Left cardiac atrium (tissue), 4 donors: ENCODE measurements at regions not wholly inside any gene's neighbourhood (a gene's known extent, or its start where the extent isn't known, plus 50 kb on each side); places are given as distances from the start of the nearest gene placed in this dataset.

ENCODE experiments used
- ATAC-seq, 2 donors: fragments of 200-7000 bp; cut with Tn5 transposase; one replicate each; pipeline ENCODE4 v1.9.1; 2020; ENCODE audit warnings: mild to moderate bottlenecking in 2 of 2, moderate library complexity in 2 of 2
- DNase-seq: peaks from one replicate; pipeline ENCODE4 v3.0.0-alpha.2; 2020
- intact Hi-C, 2 donors: fragments of 100-400 bp; cut with DNase I; formaldehyde crosslinking; loops; one replicate each; pipeline versions ENCODE4 v1.14.1 to v1.15.1; 2022 to 2023
- donor health status: DM: no; HTN: yes; CAD: no.
- donor health status: DM: no; HTN: yes; CAD: no; lungs with severe emphysema.
- donor health status: DM: yes; HTN: yes; CAD: no.
- donor health status: Dilated cardiomyopathy.

DNA sequence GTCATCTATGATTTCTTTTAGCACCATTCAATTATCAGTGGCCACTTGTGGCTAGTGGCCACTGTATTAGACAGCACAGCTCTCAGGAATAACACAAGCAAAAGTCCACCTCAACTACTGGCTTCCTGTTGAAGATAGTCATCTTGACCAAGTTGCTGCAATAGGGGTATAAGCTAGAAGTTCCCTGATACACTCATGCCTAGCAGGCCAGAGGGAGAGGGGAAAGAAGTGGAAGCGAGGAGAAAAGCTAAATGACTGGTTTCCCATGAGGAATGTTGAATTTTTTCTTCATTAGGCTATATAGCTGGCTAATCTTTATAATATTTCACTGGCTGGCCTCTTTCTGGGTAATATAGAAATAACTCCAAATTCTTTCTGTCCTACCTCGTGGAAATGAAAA, 327.5 kb upstream of the MEOX2 start:
- DNase-seq (no peak), ATAC-seq (no peak)
- intact Hi-C loops, result no loop called here

DNA sequence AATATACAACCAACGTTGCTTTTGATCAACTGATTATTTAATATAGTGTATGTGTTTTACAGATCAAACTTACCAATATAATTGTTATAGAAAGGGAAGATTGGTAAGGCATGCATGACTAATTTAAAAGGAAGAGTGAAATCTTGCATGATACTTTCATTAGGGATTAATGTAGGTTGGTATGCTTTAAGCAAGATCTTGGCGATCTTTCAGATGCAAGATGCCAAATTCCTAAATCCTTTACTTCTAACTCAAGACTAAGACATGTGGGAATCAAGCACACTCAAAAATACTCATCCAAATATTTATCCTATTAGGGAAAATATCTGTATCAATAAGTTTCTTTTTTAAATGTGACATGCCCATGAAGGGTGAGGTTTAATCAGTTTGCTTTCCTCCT, 321.4 kb upstream of the MEOX2 start:
- intact Hi-C loops, result no loop called here
- no peak for DNase-seq
- no peak for ATAC-seq

DNA sequence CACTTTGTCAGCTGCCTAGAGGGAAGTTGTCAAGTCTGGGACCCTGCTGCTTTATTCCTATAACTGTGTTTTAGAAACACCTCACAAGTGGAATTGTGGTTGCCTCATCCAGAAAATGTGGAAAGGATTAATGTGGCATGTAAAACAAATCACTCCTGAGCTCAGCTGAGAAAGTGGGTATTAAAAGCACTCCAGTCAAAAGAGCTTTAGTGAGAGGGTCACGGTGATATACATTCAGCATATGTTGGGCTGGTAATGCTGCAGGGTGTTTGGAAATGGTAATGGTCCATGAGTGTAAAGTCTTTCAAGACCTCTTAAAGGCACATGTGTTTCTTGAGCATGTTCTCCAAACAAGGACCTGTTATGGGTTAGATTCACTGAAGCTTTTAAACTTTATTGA, 318.2 kb upstream of the MEOX2 start:
- intact Hi-C loops, result no loop called here
- no peak for DNase-seq
- no peak for ATAC-seq

DNA sequence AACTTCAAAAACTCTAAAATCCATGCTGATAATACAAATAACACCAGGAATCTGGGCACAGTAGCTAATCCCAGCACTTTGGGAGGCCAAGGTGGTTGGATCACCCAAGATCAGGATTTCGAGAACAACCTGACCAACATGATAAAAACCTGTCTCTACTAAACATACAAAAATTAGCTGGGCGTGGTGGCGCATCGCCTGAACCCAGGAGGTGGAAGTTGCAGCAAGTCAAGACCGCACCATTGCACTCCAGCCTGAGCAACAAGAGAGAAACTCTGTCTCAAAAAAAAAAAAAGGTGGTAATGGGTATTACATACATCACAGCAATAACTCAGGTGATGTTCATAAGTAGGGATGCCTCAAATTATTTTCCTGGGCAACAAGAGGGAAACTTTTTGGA, 315.0 kb upstream of the MEOX2 start:
- no peak for ATAC-seq
- no peak for DNase-seq
- intact Hi-C loops, result no loop called here

DNA sequence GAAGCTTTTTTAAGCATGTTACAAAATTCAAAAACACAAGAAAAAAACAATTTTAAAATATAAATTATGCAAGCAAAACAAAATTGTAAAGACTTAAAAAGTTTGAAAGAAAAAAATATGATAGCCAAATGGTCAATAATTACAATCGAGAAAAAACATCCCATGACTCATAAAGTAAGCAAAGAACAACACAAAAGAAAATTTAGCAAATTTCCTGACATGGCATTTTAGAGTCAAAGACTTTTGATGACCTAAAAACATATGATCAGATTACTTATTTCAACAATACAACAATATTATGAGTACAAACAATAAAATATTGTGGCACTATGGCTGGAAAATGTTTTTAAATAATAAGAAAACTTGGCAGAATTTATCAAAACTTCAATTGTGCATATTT, 312.1 kb upstream of the MEOX2 start:
- intact Hi-C loops, result no loop called here
- no peak for ATAC-seq
- DNase-seq, result no peak

DNA sequence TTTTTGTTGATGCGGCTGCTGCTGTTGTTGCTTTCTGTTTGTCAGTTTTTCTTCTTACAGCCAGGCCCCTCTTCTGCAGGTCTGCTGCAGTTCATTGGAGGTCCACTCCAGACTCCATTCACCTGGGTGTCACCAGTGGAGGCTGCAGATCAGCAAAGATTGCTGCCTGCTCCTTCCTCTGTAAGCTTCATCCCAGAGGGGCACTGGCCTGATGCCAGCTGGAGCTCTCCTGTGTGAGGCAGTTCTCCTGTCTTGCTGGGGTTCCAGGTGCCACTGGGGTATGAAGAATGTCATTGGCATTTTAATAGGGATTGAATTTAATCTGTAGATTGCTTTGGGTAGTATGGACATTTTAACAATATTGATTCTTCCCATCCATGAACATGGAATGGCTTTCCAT, 308.5 kb upstream of the MEOX2 start:
- ATAC-seq (no peak), DNase-seq (peak; percentile 13)
- intact Hi-C loops, result no loop called here

DNA sequence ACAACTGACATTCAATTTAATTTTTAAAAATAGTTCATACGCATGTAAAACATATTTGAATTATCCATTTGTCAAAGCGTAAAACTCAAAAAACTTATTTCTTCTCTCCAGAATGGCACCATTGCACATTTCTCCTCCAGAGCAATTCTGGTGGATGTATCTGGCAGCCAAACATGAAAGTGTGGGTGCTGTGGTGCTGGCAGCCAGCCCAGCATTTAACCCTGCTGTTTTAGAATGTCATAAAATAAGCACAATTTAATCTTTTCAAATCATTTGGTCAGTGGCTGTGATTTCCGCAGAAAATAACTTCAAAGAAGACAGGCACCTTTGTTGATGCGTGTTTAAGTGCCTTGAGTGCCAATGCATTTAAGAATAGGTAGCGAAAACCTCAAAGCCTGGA, 302.7 kb upstream of the MEOX2 start:
- no peak for ATAC-seq
- intact Hi-C loops, result no loop called here

DNA sequence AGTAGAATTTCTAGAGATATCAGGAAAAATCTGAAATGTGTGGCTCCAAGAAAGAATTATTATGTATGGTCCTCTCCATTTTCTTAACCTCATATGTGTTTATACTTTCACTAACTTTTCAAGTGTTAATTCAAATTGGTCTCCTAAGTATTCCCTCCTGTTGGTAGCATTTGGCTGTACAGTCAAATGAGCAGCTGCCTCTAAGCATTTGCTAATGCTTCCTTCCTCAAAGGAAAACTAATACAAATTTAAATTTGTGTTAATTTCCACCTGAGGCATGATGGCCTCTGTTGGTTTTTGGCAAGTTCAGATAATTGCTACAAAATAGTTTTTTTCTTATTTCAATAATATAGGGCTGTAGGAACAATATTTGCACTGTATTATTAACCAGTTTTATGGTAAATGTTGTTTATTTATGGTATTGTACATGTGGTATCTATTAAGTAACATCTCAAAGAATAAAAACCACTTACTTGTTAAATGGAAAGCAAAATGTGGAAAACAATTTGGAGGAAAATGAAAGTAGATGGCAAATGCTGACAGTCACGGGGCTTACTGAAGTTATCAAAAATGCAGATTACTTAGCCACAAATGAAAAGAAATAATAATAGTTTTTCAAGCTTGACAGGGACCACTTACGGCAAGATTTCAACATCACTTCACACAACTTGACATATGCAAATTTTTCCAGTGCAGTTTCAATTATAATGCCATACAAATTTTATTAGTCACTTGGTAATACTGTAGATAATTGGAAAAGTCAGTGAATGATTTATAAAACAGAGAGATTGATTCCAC, 299.3 kb upstream of the MEOX2 start:
- ATAC-seq (no peak), DNase-seq (no peak)
- intact Hi-C loops, result no loop called here

More for the DNA sequence above, 302.7 kb upstream of the MEOX2 start:
- DNase-seq, result no peak

DNA sequence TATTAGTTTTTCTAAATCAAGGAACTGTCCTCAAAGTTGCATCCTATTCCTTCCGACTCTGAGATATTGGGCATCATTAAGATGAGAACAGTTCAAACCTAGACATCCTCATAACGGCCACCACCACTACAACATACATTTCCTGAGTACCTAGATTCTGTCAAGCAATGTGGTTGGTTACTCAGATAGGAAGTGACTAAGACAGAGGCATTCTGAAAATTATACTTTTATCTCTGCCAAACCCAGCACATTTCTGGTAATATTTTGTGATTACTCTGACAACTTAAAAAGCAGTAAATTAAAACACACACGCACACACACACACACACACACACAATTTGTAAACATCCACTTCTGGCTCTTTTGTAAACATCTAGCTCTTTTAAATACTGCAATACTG, 291.2 kb upstream of the MEOX2 start:
- ATAC-seq (no peak), DNase-seq (no peak)
- intact Hi-C loops, result no loop called here

DNA sequence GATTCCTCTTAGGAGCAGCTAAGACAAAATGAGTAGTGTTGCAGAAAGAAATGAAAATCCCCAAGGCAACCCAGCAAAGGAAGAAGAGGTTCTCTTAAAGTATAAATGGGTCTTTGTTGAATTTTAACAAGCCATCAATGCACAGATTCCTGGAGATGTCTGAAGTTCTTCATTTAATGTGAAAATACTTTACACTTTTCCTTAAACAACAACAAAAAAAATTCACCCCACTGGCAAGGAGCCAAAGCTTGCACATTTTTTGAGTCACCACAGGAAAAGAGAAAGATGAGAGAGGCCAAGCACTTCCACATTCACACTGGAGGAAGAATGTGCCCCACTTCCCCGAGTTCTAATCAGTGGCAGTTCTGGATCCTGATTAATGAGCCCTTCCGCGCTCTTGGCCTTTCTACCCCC, 286.4 kb upstream of the MEOX2 start:
- ATAC-seq, result peak; percentile 44 to 61
- peak; percentile 22 for DNase-seq
- intact Hi-C loops, result no loop called here

DNA sequence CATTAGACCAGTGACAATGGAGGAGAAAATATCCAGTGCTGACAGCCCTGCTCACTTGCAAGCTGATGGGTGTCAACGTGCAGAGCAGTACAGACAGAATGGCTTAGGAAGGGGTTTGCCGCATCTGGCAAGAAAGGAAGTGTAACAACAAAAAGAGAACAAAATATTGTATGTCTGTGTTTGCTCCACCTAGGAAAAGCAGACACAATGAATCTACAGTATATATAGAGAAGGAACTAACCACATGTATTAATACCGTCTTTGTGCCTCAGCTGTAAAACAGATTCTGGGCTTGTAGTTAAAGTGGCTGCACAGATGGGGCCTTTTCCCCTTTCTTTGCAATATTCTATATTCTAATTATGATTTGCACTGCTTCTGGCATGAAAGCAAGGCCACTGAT, 281.1 kb upstream of the MEOX2 start:
- no peak for DNase-seq
- no peak for ATAC-seq
- intact Hi-C loops, result no loop called here

DNA sequence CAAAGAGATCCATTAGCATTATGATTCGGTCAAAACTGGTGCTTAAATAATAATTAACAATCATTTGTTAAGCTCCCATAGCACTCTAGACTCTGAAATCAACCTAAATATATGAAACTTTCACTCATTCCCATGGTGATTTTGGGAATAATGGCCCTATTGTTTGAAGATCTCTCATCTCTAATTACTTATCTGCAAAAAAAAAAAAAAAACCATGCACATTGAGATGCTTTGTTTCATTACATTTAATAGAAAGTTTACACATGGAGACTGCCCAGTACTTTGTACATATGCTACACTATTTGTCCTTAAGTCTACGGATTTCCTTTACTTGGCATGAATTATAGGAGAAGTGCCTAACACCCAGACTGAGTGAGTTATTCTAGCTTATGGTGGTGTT, 280.6 kb upstream of the MEOX2 start:
- no peak for DNase-seq
- intact Hi-C loops, result no loop called here
- ATAC-seq, result no peak

DNA sequence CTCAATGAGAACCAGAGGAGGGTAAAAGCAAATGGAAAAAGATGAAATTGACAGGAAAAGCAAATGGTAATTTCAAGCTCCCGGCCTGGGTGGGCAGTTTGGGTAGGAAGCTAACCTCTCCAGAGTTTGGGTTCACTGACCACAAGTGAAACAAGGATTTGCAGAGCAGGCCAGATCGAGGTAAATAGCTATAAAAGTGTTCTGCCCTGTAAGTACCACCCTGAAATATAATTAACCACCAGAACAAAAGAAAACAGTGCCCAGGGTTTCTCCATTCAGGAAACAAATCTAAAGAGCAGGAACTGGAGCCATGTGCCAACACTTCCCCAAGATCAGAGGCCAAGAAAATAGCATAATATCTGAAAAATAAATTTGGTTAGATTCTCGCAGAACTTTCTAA, 276.7 kb upstream of the MEOX2 start:
- intact Hi-C loops, result no loop called here
- no peak for DNase-seq
- ATAC-seq, result no peak

DNA sequence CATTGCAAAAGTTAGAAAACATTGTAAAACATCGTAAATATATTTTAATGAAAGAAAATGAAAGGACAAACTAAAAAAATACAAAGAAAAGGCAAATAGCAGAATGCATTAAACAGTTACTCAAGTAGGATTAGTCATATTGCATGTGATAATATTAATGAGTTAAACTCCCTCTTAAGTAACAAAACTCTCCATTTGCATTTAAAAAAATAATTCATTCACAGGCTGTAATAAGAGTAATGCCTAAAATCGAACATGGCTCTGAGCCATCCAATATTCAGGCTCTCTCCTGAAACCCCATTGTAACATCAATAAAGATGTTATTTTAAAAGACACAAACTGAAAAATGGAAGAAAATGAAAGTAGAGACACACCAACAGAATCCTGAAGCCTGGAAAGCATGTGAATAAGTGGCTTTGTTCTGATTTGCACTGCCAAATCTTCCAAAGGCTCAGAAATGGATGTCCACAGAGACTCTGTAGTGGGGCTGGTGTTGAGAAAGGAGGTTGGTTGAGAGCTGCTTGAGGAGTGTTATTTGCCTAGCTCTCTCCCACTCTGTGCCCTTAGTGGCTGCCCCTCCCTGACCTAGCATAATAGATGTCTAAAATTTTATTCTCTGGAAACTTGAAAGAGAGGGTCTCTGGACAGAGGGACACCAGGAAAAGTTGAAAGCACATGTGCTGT, 268.3 kb upstream of the MEOX2 start:
- ATAC-seq, result peak in 1 of 2 donors; percentile 27
- intact Hi-C loops, result no loop called here
- no peak for DNase-seq

DNA sequence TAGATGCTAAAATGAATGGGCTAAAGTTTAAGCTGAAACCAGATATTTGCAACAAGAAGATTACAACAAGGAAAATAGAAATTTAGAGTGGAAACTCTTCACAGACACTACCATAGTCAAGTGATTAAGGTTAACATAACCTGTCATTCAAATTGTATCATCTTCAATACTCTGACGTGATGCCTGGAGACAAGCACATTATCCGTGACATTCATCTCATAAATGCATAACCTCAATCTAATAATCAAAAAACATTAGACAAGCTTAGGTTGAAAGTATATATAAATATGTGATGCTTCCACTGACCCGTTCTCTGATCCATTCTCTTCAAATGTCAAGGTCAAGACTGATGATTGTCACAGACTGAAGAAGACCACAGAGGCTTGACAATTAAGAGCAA, 263.8 kb upstream of the MEOX2 start:
- intact Hi-C loops, result no loop called here
- ATAC-seq, result no peak
- no peak for DNase-seq

DNA sequence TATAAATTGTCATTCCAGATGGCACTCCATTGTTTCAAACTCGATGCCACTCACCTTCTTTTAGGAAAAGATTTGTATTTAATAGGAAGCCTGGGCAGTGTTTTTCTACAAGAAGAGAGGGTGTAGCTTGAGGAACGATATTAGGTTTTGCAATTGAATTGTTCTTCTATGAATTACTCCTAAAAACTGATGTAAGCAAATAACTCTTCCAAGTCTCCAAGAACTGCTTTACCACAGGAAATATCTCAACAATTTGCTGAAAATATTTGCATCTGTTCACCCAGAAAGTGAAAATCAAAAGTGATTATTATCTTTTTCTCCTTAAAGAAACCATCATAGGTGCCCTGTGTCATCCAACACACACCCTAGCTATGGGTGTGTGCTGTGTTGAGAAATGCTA, 261.3 kb upstream of the MEOX2 start:
- ATAC-seq (no peak), DNase-seq (no peak)
- intact Hi-C loops, result no loop called here

DNA sequence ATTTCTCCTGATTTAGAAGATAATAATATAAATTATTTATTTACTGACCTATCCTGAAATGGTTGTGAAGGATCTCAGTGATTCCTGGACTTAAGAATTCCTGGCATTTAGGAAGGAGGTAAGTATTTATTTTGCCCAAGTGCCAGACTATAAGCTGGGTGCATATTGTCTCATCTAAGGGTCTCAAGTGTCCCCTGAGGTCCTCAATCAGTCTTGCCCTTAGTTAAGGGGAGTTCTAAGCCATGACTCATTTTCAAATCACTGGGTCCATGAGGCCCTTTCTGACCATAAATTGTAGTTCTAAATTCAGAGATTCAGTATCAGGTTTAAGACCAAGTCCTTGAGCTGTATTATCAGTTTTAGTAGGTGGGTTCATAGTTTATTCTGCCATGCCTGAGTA, 251.6 kb upstream of the MEOX2 start:
- intact Hi-C loops, result no loop called here
- no peak for DNase-seq
- ATAC-seq, result no peak

DNA sequence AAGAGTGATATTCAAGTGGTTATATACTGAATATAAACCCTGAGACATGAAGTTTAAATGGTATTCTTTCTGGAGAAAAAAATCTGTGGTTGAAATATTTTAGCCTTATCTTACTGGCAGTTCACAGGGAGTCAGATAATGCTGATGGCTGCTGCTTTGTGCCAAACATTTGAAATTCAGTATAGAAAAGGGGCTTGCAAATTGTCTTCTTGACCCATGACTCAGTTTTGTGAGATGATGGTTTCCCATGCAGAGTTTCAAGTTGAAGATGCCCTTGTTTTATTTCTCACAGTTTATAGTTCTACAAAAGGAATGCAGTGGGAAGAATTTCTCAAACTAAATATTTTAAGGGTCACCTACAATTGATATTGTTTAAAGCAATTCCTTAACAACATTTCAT, 251.1 kb upstream of the MEOX2 start:
- ATAC-seq, result no peak
- DNase-seq, result no peak
- intact Hi-C loops, result no loop called here

DNA sequence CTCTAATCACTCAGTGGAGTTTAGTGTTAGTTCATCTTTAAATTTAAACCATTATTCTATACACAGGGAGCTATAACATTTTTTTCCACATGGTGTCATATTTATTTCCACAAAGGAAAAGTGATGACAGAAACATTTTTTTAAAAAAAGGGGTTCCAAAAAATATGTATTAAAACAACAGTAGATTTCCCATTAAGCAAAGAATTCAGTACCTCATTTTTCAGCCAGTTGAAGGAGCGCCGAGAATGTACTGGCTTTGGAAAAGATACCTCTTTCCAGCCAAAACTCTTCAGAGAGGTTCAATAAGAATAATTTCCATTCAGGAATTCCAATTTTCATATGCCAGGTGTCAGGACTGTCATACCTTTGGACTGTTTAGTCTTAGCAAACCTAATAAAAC, 250.5 kb upstream of the MEOX2 start:
- intact Hi-C loops, result no loop called here
- ATAC-seq (no peak), DNase-seq (no peak)

DNA sequence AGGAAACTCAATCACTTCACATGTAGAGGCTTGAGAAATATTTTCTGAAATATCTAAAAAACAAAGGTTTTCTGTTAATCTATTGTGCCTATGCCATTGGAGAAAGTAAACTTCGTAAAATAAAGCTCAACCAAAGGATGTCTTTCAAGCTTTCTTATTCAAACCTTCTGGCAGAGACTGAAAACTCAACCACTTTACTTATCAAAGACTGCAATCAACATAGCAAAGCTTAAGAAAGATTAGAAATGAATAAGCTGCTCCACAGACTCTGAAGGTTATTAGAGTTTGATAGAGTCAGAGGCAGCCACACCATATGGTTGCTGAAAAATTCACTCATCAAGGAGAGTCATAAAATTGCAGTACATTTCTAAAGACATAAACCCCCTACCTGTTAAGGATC, 245.8 kb upstream of the MEOX2 start:
- DNase-seq, result no peak
- ATAC-seq, result no peak
- intact Hi-C loops, result no loop called here

DNA sequence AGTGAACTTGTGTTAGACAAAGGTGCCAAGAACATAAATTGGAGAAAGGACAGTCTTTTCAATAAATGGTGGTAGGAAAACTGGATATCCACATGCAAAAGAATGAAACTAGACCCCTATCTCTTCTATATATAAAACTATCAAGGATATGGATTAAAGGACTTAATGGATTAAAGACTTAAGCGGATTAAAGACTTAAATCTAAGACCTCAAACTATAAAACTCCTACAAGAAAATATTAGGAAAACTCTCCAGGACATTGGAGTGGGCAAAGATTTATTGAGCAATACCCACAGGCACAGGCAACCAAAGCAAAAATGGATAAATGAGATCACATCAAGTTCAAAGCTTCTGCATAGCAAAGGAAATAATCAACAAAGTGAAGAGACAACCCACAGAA, 242.9 kb upstream of the MEOX2 start:
- intact Hi-C loops, result no loop called here
- no peak for ATAC-seq
- no peak for DNase-seq
